Testis (tissue), 2 donors: ENCODE measurements at regions not wholly inside any gene's neighbourhood (a gene's known extent, or its start where the extent isn't known, plus 50 kb on each side); places are given as distances from the start of the nearest gene placed in this dataset.

Experiments used
- POLR2A ChIP-seq: fragments of 450-650 bp; IDR thresholded peaks from one replicate; pipeline ENCODE4 v1.6.1; 2017; ENCODE audit warnings: antibody characterized with exemption, mild to moderate bottlenecking, moderate library complexity
- TF ChIP-seq, protein P1 (sequence below), 3 experiments: fragments of 450-650 bp in 2 of 3; fragments of 200-600 bp in 1 of 3; sonication (generic) in 1 of 3; IDR thresholded peaks; one replicate each; pipeline ENCODE4 v1.5.1; 2016 to 2019; ENCODE audit warnings: antibody characterized with exemption in 3 of 3, mild to moderate bottlenecking in 2 of 3, moderate library complexity in 1 of 3

DNA sequence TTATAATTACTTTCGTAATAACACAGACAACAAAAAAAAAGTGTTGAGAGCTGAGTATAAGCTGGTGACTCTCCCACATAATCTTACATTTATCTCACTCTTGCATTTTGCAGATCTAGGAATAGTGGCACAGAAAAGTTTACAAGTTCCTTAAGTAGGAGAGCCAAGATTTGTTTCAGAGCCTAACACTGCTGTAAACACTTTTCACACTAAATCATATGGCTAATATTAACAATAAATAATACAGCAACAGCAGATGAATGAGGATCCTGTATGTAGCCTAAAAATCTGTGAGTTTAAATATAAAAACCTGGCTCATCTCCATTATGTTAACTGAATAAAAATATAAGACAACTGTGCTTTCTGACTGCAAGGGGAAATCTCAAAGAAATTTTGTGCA, 846.5 kb upstream of the ADAMTS5 start:
- TF ChIP-seq, protein P1, sequence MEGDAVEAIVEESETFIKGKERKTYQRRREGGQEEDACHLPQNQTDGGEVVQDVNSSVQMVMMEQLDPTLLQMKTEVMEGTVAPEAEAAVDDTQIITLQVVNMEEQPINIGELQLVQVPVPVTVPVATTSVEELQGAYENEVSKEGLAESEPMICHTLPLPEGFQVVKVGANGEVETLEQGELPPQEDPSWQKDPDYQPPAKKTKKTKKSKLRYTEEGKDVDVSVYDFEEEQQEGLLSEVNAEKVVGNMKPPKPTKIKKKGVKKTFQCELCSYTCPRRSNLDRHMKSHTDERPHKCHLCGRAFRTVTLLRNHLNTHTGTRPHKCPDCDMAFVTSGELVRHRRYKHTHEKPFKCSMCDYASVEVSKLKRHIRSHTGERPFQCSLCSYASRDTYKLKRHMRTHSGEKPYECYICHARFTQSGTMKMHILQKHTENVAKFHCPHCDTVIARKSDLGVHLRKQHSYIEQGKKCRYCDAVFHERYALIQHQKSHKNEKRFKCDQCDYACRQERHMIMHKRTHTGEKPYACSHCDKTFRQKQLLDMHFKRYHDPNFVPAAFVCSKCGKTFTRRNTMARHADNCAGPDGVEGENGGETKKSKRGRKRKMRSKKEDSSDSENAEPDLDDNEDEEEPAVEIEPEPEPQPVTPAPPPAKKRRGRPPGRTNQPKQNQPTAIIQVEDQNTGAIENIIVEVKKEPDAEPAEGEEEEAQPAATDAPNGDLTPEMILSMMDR (IDR thresholded peaks at IDR 0.05) = no peak
- no peak for TF ChIP-seq POLR2A
